ENCODE measurements at regions not wholly inside any gene's neighbourhood (a gene's known extent, or its start where the extent isn't known, plus 50 kb on each side); places are given as distances from the start of the nearest gene placed in this dataset.

DNA sequence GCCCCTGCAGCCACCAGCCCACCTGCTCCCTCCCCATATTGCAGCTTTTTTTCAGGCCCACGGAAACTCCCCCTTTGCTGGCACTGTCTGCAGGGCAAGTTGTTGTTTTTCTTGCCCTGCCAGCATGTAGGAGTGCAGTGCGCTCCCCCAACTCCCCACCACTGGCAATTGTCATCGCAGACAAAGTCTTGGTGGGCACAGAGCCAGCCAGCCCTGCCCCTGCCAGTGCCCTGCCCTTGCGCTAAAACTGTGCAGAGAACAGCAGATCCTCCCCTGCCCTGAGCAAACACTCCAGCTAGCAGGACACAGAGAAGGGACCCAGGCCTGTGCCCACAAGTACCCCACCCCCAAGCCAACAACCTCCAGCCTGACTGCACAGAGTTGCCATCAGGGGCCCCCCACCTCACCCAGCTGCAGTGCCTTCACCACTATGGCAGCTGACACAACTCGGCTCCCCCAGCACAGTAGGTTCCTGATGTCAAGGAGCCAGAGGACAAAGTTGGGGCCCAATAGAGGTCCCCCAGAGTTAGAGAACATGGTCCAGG is 158.1 kb upstream of the ARHGAP42 start:
- TF ChIP-seq, protein P1, sequence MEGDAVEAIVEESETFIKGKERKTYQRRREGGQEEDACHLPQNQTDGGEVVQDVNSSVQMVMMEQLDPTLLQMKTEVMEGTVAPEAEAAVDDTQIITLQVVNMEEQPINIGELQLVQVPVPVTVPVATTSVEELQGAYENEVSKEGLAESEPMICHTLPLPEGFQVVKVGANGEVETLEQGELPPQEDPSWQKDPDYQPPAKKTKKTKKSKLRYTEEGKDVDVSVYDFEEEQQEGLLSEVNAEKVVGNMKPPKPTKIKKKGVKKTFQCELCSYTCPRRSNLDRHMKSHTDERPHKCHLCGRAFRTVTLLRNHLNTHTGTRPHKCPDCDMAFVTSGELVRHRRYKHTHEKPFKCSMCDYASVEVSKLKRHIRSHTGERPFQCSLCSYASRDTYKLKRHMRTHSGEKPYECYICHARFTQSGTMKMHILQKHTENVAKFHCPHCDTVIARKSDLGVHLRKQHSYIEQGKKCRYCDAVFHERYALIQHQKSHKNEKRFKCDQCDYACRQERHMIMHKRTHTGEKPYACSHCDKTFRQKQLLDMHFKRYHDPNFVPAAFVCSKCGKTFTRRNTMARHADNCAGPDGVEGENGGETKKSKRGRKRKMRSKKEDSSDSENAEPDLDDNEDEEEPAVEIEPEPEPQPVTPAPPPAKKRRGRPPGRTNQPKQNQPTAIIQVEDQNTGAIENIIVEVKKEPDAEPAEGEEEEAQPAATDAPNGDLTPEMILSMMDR (conservative IDR thresholded peaks at IDR 0.05; ENCODE audit: low read depth, low read length): no peak
- TF ChIP-seq EZH2 (IDR thresholded peaks at IDR 0.05; ENCODE audit: borderline replicate concordance, low read depth, low read length, poor library complexity, severe bottlenecking): no peak

All from A673 (cell line).